ENCODE measurements at regions not wholly inside any gene's neighbourhood (a gene's known extent, or its start where the extent isn't known, plus 50 kb on each side); places are given as distances from the start of the nearest gene placed in this dataset.

GRCh38 chr17:77891602-77892001 is 66.9 kb upstream of the TNRC6C start:
- DNase-seq (ENCODE audit: low spot score) = no peak
- TF ChIP-seq, protein P1, sequence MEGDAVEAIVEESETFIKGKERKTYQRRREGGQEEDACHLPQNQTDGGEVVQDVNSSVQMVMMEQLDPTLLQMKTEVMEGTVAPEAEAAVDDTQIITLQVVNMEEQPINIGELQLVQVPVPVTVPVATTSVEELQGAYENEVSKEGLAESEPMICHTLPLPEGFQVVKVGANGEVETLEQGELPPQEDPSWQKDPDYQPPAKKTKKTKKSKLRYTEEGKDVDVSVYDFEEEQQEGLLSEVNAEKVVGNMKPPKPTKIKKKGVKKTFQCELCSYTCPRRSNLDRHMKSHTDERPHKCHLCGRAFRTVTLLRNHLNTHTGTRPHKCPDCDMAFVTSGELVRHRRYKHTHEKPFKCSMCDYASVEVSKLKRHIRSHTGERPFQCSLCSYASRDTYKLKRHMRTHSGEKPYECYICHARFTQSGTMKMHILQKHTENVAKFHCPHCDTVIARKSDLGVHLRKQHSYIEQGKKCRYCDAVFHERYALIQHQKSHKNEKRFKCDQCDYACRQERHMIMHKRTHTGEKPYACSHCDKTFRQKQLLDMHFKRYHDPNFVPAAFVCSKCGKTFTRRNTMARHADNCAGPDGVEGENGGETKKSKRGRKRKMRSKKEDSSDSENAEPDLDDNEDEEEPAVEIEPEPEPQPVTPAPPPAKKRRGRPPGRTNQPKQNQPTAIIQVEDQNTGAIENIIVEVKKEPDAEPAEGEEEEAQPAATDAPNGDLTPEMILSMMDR (IDR thresholded peaks at IDR 0.05) = no peak
- Histone ChIP-seq H3K27me3 (no peaks in the 10 kb centered on the region), H3K27ac (no peak overlapping the region), H3K9me3 (no peaks in the 10 kb centered on the region), H3K4me1 (peaks cover 0 to 9% of the 10 kb centered on the region in 2 donors), H3K36me3 (no peaks in the 10 kb centered on the region), H3K4me3 (no peak overlapping the region)

DNA sequence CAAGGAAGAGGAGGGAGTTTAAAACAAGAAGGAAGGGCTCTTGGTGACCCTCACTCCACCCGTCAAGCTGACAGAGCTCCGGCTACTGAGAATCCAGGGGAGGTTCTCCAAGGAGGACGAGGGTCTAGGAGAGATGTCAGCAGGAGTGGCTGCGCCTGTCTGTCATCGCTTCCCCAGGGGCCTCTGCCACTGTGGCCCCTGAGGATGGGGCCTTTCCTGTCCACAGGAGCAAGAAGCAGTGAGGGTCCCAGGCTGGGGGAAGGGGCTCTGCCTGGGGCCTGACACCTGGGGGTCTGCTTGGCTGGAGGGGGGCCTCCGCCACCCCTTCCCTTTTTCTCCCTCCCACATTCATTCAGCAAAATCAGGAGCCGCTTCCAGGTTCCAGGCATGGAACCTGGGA is 66.5 kb upstream of the TNRC6C start:
- Histone ChIP-seq H3K4me1 (peaks cover 0 to 5% of the 10 kb centered on the region in 2 donors), H3K9me3 (no peaks in the 10 kb centered on the region), H3K36me3 (no peaks in the 10 kb centered on the region), H3K27me3 (no peaks in the 10 kb centered on the region), H3K27ac (no peak overlapping the region), H3K4me3 (no peak overlapping the region)
- TF ChIP-seq, protein P1 (IDR thresholded peaks at IDR 0.05) = no peak
- DNase-seq (ENCODE audit: low spot score) = no peak

DNA sequence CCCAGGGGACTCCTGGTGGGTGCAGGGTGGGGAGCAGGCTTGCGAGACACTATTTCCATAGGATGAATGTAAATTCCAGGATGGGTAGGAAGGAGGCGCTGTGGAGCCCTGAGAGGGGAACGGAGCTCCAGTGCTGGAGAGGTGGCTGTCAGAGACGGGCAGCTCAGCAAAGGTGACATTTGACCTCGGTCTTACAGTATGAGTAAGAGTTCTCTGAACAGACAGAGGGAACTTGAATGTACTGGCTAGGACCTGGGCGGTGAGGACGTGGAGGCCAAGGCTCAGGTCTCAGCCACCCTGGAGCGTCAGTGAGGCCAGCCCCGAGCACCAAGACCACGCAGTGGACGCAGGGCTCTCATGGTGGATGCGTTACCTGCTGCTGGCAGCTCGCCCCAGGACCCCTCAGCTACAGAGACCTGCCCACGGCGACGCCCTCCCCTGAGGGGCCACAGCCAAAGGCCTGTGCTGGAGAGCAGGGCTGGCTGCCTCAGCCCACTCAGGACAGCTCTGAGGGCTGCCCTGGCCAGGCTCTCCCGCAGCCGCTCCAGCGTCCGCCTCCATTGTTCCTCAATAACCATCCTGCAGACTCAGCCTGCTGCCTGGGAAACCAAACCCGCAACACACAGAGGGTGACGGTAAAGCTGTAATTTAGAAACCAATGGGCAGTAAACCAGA is 65.9 kb upstream of the TNRC6C start:
- no peaks in the 10 kb centered on the region for H3K27me3 ChIP-seq
- TF ChIP-seq, protein P1 (IDR thresholded peaks at IDR 0.05) = no peak
- H3K4me1 ChIP-seq = no peaks in the 10 kb centered on the region
- H3K27ac ChIP-seq = no peak overlapping the region
- H3K4me3 ChIP-seq = no peak overlapping the region
- DNase-seq (ENCODE audit: low spot score) = no peak
- no peaks in the 10 kb centered on the region for H3K36me3 ChIP-seq
- no peaks in the 10 kb centered on the region for H3K9me3 ChIP-seq

GRCh38 chr17:77893144-77894044 is 65.1 kb upstream of the TNRC6C start:
- Histone ChIP-seq H3K27me3 (no peaks in the 10 kb centered on the region), H3K4me1 (no peaks in the 10 kb centered on the region), H3K4me3 (no peak overlapping the region), H3K36me3 (no peaks in the 10 kb centered on the region), H3K9me3 (no peaks in the 10 kb centered on the region), H3K27ac (no peak overlapping the region)
- TF ChIP-seq, protein P1 (IDR thresholded peaks at IDR 0.05) = no peak
- no peak for DNase-seq (ENCODE audit: low spot score)

GRCh38 chr17:77894126-77894956 is 64.2 kb upstream of the TNRC6C start:
- Histone ChIP-seq H3K27ac (no peak overlapping the region), H3K4me1 (no peaks in the 10 kb centered on the region), H3K9me3 (no peaks in the 10 kb centered on the region), H3K4me3 (no peak overlapping the region), H3K27me3 (no peaks in the 10 kb centered on the region), H3K36me3 (no peaks in the 10 kb centered on the region)
- DNase-seq (ENCODE audit: low spot score) = no peak
- TF ChIP-seq, protein P1 (IDR thresholded peaks at IDR 0.05) = no peak

Data from right atrium auricular region (tissue), 2 donors.